GM12872 (cell line): ENCODE measurements at regions not wholly inside any gene's neighbourhood (a gene's known extent, or its start where the extent isn't known, plus 50 kb on each side); places are given as distances from the start of the nearest gene placed in this dataset.

Experiments used
- TF ChIP-seq, protein P1 (sequence below): IDR thresholded peaks from 3 replicates; pipeline ENCODE4 v1.5.1; 2011; ENCODE audit warnings: low read depth, mild to moderate bottlenecking, low read length, moderate library complexity; ENCODE audit not compliant: insufficient read depth

DNA sequence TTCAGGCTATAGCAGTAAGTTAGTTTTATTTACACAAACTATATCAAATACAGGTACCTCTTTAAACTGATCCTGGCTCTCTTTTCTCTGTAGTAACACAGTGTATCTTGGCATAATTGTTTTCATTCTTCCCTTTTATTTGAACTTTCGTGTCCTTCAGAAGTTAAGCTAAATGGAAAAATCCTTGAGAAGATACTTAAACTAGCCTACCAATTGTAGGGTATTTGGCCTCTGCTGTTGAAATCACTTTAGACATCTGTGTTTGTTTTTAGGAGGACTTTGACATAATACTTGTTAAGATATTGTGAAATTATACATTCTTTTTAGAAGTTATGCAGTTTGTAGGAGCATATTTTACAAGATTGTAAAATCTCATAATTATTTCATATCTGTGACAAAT, 90.3 kb upstream of the GK2 start:
- TF ChIP-seq, protein P1, sequence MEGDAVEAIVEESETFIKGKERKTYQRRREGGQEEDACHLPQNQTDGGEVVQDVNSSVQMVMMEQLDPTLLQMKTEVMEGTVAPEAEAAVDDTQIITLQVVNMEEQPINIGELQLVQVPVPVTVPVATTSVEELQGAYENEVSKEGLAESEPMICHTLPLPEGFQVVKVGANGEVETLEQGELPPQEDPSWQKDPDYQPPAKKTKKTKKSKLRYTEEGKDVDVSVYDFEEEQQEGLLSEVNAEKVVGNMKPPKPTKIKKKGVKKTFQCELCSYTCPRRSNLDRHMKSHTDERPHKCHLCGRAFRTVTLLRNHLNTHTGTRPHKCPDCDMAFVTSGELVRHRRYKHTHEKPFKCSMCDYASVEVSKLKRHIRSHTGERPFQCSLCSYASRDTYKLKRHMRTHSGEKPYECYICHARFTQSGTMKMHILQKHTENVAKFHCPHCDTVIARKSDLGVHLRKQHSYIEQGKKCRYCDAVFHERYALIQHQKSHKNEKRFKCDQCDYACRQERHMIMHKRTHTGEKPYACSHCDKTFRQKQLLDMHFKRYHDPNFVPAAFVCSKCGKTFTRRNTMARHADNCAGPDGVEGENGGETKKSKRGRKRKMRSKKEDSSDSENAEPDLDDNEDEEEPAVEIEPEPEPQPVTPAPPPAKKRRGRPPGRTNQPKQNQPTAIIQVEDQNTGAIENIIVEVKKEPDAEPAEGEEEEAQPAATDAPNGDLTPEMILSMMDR, result no peak

DNA sequence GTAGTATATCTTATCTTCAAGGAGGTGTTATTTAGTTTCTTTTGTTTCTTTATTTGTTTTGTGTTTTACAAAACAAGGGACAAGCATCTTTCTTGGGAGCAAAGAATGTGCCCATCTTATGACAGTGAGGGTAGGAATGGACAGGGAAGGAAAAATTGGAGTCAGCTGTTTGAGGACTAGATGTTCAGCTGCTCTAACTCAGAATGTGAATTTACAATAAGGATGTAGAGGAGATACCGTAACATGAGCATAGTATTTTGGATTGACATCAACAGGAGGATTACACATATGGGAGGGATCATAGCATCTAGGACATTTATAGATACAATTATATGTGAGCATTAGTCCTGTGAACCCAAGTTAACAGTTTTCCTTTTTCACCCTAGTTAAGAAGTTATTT, 89.0 kb upstream of the GK2 start:
- TF ChIP-seq, protein P1, result no peak

DNA sequence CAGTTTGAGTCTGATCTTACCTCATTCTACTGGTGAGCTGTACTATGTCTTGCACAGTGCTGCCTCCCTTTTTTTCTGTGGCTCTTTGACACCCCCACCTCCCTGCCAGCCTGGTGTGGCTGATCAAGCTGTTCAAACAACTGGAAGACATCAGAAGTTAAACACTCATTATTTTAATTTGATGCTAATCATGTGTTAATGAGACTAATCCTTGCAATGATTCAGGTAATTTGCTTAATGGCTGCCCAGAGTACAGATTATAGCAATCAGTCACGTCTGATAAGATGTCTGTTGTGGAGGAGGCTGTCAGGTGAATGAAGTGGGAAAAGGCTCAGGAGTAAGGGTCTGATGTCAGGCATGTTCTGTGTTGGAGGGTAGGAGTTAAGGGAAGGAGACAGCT, 87.4 kb upstream of the GK2 start:
- TF ChIP-seq, protein P1, result no peak

DNA sequence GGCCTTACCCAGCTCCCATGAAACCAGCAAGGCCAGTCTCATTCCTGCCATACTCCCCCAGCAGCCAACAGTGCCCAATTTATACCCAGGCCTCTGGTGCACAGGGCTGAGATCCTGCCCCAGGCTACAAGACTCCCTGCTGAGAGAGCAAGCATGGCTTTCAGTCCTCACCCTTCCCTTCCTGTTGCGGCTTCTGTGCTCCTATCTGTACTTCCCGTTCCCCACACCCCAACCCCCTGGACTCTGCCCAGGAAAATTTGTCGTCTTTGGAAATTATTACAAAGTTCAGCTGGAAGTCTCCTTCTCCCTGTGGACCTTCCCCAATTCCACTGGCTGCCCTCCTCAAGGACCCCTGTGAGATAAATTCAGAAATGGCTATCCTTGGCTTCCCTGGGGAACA, 84.1 kb upstream of the GK2 start:
- TF ChIP-seq, protein P1, result no peak

DNA sequence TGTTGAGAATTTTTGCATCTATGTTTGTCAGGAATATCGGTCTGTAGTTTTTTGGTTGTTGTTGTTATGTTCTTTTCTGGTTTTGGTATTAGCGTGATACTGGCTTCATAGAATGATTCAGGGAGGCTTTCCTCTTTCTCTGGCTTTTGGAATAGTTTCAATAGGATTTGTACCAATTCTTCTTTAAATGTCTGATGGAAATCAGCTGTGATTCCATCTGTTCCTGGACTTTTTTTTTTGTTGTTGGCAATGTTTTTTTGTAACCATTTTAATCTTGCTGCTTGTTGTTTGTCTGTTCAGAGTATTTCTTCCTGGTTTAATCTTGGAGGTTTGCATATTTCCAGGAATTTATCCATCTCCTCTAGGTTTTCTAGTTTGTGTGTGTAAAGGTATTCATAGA, 81.5 kb upstream of the GK2 start:
- TF ChIP-seq, protein P1, result no peak

DNA sequence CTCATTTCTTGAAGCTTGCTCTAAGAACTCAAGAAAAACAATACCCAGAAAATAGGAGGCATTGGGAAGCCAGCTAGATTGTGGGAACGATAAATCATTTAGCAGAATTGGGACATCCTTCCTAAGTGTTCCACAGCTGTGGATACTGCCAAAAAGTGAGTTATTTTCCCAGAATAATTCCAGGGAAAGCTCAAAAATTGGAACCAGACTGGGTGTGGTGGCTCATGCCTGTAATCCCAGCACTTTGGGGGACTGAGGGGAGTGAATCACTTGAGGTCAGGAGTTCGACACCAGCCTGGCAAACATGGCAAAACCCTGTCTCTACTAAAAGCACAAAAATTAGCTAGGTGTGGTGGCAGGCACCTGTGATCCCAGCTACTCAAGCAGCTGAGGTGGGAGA, 68.2 kb upstream of the GK2 start:
- TF ChIP-seq, protein P1, result no peak

DNA sequence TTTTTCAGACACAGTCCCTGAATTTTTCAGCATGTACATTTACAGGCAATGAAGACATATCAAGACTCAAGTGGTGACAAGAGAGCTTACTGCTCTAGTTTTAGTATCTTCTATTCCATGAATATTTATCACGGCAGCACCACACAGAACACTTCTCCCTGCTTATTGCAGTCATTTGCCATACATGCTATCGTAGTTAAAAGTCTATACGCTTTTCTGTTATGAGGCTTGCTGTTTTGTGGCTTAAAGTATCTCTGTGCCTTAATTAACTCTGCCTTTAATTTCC, 65.4 kb upstream of the GK2 start:
- TF ChIP-seq, protein P1, result no peak
